ENCODE measurements at regions not wholly inside any gene's neighbourhood (a gene's known extent, or its start where the extent isn't known, plus 50 kb on each side); places are given as distances from the start of the nearest gene placed in this dataset.

DNA sequence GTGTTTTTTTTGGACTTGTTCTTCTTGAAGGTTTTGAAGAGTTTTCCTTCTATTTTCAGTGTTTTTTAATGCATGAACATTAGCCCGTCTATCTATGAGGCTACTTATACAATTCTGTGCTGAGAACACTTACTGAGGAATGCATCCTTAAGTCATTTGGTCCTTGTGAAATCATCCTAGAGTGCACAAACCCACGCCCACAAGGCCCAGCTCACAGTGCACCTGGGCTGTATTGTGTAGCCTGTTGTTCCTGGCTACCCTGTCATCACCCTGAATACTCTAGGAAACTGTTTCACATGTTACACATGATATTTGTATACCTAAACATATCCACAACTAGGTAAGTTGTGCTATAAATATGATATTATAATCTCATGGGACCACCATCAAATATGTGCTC is 1226.7 kb downstream of the NLGN4Y start:
- TF ChIP-seq, protein P1, sequence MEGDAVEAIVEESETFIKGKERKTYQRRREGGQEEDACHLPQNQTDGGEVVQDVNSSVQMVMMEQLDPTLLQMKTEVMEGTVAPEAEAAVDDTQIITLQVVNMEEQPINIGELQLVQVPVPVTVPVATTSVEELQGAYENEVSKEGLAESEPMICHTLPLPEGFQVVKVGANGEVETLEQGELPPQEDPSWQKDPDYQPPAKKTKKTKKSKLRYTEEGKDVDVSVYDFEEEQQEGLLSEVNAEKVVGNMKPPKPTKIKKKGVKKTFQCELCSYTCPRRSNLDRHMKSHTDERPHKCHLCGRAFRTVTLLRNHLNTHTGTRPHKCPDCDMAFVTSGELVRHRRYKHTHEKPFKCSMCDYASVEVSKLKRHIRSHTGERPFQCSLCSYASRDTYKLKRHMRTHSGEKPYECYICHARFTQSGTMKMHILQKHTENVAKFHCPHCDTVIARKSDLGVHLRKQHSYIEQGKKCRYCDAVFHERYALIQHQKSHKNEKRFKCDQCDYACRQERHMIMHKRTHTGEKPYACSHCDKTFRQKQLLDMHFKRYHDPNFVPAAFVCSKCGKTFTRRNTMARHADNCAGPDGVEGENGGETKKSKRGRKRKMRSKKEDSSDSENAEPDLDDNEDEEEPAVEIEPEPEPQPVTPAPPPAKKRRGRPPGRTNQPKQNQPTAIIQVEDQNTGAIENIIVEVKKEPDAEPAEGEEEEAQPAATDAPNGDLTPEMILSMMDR (conservative IDR thresholded peaks at IDR 0.05; ENCODE audit: low read depth in 2 of 2): no peak
- no peak for TF ChIP-seq ZNF114 (CRISPR knock-in tag; IDR thresholded peaks at IDR 0.05)
- TF ChIP-seq CREB1 (CRISPR knock-in tag; IDR thresholded peaks at IDR 0.05; ENCODE audit: low read depth): no peak
- no peak for TF ChIP-seq JUNB (IDR thresholded peaks at IDR 0.05; ENCODE audit: unreplicated experiment)
- no peak for TF ChIP-seq EZH2 (IDR thresholded peaks at IDR 0.05; ENCODE audit: low read depth, unreplicated experiment)
- no peak for TF ChIP-seq EZH2phosphoT487 (IDR thresholded peaks at IDR 0.05; ENCODE audit: unreplicated experiment)
- TF ChIP-seq, protein P2, sequence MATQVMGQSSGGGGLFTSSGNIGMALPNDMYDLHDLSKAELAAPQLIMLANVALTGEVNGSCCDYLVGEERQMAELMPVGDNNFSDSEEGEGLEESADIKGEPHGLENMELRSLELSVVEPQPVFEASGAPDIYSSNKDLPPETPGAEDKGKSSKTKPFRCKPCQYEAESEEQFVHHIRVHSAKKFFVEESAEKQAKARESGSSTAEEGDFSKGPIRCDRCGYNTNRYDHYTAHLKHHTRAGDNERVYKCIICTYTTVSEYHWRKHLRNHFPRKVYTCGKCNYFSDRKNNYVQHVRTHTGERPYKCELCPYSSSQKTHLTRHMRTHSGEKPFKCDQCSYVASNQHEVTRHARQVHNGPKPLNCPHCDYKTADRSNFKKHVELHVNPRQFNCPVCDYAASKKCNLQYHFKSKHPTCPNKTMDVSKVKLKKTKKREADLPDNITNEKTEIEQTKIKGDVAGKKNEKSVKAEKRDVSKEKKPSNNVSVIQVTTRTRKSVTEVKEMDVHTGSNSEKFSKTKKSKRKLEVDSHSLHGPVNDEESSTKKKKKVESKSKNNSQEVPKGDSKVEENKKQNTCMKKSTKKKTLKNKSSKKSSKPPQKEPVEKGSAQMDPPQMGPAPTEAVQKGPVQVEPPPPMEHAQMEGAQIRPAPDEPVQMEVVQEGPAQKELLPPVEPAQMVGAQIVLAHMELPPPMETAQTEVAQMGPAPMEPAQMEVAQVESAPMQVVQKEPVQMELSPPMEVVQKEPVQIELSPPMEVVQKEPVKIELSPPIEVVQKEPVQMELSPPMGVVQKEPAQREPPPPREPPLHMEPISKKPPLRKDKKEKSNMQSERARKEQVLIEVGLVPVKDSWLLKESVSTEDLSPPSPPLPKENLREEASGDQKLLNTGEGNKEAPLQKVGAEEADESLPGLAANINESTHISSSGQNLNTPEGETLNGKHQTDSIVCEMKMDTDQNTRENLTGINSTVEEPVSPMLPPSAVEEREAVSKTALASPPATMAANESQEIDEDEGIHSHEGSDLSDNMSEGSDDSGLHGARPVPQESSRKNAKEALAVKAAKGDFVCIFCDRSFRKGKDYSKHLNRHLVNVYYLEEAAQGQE (IDR thresholded peaks at IDR 0.05; ENCODE audit: unreplicated experiment): no peak
- TF ChIP-seq POLR2AphosphoS5 (IDR thresholded peaks at IDR 0.05; ENCODE audit: low read depth): no peak
- TF ChIP-seq, protein P3, sequence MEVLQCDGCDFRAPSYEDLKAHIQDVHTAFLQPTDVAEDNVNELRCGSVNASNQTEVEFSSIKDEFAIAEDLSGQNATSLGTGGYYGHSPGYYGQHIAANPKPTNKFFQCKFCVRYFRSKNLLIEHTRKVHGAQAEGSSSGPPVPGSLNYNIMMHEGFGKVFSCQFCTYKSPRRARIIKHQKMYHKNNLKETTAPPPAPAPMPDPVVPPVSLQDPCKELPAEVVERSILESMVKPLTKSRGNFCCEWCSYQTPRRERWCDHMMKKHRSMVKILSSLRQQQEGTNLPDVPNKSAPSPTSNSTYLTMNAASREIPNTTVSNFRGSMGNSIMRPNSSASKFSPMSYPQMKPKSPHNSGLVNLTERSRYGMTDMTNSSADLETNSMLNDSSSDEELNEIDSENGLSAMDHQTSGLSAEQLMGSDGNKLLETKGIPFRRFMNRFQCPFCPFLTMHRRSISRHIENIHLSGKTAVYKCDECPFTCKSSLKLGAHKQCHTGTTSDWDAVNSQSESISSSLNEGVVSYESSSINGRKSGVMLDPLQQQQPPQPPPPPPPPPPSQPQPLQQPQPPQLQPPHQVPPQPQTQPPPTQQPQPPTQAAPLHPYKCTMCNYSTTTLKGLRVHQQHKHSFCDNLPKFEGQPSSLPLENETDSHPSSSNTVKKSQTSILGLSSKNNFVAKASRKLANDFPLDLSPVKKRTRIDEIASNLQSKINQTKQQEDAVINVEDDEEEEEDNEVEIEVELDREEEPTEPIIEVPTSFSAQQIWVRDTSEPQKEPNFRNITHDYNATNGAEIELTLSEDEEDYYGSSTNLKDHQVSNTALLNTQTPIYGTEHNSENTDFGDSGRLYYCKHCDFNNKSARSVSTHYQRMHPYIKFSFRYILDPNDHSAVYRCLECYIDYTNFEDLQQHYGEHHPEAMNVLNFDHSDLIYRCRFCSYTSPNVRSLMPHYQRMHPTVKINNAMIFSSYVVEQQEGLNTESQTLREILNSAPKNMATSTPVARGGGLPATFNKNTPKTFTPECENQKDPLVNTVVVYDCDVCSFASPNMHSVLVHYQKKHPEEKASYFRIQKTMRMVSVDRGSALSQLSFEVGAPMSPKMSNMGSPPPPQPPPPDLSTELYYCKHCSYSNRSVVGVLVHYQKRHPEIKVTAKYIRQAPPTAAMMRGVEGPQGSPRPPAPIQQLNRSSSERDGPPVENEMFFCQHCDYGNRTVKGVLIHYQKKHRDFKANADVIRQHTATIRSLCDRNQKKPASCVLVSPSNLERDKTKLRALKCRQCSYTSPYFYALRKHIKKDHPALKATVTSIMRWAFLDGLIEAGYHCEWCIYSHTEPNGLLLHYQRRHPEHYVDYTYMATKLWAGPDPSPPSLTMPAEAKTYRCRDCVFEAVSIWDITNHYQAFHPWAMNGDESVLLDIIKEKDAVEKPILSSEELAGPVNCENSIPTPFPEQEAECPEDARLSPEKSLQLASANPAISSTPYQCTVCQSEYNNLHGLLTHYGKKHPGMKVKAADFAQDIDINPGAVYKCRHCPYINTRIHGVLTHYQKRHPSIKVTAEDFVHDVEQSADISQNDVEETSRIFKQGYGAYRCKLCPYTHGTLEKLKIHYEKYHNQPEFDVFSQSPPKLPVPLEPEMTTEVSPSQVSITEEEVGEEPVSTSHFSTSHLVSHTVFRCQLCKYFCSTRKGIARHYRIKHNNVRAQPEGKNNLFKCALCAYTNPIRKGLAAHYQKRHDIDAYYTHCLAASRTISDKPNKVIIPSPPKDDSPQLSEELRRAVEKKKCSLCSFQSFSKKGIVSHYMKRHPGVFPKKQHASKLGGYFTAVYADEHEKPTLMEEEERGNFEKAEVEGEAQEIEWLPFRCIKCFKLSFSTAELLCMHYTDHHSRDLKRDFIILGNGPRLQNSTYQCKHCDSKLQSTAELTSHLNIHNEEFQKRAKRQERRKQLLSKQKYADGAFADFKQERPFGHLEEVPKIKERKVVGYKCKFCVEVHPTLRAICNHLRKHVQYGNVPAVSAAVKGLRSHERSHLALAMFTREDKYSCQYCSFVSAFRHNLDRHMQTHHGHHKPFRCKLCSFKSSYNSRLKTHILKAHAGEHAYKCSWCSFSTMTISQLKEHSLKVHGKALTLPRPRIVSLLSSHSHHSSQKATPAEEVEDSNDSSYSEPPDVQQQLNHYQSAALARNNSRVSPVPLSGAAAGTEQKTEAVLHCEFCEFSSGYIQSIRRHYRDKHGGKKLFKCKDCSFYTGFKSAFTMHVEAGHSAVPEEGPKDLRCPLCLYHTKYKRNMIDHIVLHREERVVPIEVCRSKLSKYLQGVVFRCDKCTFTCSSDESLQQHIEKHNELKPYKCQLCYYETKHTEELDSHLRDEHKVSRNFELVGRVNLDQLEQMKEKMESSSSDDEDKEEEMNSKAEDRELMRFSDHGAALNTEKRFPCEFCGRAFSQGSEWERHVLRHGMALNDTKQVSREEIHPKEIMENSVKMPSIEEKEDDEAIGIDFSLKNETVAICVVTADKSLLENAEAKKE (CRISPR knock-in tag; IDR thresholded peaks at IDR 0.05): no peak
- no peak for TF ChIP-seq ZNF331 (CRISPR knock-in tag; IDR thresholded peaks at IDR 0.05; ENCODE audit: low read depth)
- TF ChIP-seq, protein P4, sequence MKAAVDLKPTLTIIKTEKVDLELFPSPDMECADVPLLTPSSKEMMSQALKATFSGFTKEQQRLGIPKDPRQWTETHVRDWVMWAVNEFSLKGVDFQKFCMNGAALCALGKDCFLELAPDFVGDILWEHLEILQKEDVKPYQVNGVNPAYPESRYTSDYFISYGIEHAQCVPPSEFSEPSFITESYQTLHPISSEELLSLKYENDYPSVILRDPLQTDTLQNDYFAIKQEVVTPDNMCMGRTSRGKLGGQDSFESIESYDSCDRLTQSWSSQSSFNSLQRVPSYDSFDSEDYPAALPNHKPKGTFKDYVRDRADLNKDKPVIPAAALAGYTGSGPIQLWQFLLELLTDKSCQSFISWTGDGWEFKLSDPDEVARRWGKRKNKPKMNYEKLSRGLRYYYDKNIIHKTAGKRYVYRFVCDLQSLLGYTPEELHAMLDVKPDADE (IDR thresholded peaks at IDR 0.05): no peak
